ENCODE measurements at regions not wholly inside any gene's neighbourhood (a gene's known extent, or its start where the extent isn't known, plus 50 kb on each side); places are given as distances from the start of the nearest gene placed in this dataset.

DNA sequence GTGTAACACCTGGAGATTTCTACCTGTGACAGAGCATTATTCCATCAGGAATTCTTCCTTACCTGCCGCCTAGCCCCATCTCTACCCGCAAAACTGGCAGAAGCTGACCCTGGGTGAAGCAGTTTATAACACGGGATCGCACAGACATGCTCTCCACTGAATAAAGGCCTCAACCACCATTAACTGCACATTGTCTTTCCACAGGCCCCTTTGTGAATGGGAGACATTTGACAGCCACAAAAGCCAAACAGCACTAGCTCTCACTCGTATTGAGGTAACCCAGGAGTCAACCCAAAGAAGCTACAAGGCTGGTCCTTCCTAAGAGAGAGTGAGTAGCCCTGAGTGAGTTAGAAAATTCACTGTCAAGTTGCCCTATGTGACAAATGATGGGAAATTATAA is 135.6 kb downstream of the RCN1 start:
- TF ChIP-seq POLR2A (IDR thresholded peaks at IDR 0.05; ENCODE audit: low read length) (no peak), GATA1 (IDR thresholded peaks at IDR 0.05; ENCODE audit: low read depth, low read length) (no peak)

Data from erythroblast (primary cell).